ENCODE measurements at regions not wholly inside any gene's neighbourhood (a gene's known extent, or its start where the extent isn't known, plus 50 kb on each side); places are given as distances from the start of the nearest gene placed in this dataset.

DNA sequence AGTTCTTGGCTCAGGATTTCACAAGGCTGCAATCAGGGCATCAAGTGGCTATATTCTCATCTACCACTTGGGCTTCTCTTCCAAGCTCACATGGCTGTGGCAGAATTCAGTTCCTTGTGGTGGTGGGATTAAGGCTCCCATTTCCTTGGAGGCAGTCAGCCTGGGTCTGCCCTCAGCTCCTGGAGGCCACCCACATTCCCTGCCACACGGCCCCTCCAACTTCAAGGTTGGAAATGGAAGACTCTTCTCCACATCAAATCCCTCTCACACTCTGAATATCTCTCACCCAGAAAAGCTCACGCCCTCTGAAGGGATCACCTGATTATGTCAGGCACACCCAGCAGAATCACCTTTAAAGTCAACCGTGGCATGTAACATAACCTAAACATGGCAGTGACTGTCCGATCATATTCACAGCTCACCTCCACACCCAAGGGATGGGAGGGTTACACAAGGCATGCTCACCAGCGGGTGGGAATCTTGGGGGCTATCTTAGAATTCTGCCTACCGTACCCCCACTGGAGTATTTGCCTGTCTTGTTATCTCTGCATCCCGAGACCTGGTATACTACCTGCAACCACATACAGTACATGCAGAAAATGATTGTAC is 256.2 kb upstream of the KLHL29 start:
- no peak for DNase-seq

DNA sequence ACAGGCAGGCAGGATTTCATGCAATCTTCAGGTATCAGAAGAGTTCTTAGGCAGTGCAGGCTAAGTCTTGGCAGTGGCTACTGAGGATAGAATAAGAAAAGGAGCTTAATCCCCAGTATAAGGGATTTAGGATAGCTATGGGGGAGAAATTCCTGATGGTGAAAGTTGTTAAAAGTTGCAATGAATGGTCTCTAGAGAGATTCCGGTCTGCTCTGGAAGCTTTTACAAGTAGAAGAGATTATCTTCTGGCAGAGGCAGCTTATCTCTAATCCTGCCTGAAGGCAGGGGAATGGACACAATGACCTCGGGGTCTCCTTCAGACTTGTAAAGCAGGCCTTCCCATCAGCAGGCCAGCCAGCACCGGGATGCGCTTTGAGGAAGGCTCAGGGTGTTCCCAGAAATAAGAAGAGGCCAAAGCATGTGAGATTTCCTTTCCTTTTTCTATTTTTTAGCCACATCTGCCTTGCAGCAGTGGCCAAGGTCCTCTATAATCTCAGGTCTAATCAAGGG is 253.9 kb upstream of the KLHL29 start:
- no peak for DNase-seq

DNA sequence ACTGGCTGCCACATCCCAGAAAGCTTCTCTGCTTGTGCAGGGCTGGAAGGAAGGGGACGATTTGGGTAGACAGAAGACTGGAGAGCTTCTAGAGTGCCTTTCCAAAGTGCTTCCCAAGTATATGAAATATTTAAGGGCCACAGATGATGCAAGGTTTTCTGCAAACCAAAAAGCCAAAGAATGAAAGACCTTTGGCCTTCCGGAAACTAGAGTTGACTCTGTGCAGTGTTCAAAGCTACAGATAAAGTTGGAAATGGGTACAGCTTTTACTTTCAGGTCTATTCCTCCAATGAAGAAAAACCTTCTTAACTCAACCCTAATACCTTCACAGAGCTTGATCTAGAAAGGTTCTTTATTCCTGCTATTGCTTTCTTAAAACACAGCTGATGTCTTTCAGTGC is 253.0 kb upstream of the KLHL29 start:
- no peak for DNase-seq

DNA sequence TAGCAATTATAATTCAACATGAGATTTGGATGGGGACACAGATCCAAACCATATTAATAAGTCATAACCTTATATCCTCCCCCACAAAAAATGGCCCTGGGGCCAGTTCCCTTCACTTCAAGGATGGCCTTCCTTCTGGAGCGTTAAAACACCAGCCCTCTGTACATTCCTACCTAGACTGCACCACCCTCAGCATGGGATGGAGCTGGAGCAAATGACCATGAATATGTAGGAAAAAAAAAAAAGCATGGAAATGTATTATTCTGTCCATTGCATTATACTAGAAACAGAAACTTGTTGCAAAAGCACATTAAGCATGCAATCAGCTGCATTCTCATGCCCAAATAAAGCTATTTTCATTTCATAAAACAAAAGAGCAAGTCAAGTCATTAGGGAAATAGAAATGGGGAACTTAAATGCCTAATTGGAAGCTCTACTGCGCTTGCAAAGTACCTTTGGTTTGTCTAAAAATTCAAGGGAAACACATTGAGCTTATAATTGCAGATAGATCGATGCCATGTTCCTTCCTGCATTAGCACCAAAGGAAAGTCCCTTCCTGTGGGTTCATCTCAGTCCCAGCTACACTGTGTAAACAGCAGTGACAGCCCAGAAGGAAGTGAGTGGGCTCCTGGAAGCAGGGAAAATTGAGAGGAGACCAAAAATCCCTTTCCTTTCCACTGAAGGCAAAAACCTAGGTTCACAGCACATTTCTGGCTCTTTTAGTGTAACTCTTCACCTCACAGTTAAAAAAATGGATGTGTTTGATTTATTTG is 252.0 kb upstream of the KLHL29 start:
- DNase-seq, result no peak

DNA sequence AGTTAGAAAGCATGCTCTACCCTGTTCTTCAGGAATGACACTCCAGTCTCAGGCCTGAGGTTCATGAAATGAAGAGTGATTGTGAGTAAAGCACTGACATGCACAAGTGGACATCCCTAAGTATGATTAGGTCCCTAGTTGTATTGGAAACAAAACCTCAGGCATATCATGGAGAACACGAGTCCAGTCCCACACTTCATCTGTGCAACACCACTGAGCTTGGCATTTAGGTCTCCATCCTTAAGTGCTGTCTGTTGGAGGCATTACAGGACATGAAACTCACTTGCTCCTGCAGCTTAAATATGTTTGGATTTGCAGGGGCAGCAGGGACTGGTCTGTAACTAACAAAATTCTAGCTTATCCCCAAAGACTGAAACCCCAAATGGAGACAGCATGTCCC is 250.3 kb upstream of the KLHL29 start:
- DNase-seq, result no peak

DNA sequence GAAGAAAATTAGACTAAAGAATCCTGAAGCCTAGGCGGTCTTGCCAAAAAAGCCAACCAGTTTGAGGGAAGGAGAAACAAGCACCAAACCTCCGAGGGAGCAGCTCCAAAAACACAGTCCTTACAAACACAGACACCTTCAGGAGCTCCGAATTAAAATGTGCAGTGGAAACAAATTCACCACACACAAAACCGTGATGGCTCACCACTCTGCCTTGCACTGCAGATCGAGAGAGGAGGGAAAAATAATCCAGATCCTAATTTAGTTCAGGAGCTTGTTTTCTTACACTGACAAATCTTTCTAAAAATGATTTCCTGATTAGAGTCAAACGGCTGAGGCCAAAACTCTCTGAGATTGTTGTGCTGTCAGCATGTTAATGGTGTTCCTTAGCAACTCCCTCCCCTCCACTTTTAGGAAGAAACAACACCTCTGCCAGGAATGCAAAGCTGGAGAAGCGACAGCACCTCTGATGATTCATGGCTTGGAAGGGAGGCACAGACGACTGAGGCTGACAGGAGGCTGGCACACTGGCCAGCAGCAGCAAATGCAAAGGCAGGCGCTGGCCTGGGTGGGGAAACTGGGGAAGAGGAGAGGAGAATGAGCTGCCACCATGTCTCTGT is 249.4 kb upstream of the KLHL29 start:
- no peak for DNase-seq

DNA sequence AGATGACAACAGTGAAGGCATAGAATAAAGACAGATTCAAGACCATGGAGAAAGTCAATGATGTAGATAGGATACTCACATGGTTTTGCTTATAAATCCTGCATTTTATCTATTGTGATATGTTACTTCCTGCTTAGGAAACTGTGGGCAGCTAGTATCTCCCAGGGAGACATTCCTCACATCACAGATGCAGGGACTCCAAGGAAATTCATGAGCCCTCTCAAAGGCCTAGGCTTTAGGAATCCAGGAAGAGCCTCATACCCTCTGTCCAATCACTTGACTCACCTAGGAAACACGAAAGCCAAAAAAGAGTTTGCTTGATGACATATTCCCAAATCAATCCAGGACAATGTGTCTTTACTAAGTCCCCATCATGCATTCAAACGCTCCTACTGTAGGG is 247.8 kb upstream of the KLHL29 start:
- no peak for DNase-seq

DNA sequence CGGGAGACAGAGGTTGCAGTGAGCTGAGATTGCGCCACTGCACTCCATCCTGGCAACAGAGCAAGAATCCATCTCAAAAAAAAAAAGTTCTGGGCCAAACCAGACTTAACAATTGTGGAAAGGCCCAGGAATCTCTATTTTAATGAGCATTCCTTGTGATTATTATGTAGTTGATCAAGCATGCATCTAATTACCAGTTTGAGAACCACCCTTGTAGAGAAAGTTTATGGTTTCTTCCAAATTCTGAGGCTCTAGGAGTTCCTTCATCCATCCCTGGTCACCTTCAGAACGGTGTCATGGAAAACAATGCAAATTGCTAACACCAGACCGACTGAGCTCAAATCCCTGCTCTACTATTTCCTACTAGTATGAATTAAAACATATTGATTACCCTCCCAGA is 246.3 kb upstream of the KLHL29 start:
- DNase-seq, result no peak

DNA sequence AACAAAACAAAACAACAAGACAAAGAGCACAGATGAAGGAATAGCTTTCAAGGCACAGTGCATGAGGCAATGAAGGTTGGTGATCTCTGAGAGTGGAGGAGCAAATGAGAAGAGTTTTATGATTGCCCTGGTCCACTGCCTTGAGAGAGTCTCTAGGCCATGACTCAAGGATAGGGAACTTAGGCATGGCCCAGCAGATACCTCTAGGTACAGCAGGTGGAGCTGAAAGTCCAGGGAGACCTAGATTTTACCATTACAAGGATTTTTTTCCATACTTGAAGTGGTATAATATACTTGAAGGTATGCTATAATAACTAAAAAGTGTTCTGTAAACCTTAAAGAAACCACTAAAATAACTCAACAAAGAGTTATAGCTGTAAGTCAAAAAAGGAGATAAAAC is 239.5 kb upstream of the KLHL29 start:
- DNase-seq, result no peak

DNA sequence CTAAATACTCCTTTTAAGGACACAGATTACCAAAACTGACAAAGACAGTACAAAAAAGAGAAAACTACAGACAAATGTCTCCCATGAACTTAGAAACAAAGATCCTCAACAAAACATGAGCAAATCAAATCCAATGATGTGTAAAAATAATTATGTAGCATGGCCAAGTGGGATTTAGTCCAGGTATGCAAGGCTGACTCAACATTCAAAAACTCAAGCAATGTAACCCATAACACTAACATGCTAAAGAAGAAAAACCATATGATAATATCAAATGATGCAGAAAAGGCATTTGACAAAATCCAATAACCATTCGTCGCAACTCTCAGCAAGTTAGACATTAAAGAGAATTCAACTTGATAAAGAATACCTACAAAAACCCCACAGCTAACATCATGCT is 239.0 kb upstream of the KLHL29 start:
- DNase-seq, result no peak

DNA sequence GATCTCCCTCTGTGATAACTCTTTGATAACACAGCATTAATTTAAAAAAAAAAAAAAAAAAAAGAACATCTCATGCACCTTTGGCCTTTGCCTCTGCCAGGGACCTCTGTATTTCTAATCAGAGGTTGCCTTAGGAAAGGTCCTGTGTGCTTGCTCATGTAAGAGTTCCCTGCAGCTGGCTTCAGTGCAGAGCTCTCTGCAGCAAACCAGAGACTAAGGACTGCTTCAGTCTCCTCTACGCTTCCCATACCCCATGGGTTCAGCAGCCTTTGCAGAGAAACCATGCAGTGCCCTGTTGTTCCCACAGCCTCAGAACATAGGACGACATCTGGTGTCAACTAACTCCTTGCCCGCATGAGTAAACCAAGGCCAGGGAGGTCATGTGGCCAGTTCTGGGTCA is 236.6 kb upstream of the KLHL29 start:
- no peak for DNase-seq

DNA sequence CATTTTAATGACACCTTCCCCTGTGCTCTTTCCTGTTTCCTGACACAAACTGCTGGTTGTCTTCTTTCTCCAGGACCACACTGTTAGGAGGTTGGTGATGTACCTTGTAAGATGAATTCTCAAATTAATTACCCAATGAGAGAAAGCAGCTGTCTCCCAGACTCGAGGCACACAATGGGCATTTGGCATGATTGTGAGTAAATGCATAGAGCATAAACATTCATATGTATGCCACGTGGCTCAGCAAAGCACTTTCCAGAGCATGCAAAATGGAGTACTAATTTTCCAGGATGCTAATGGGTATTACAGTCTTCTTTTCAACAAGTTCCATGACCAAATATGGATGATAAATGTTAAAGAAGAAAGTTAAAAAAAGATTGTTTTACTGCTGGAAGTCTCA is 235.2 kb upstream of the KLHL29 start:
- no peak for DNase-seq

DNA sequence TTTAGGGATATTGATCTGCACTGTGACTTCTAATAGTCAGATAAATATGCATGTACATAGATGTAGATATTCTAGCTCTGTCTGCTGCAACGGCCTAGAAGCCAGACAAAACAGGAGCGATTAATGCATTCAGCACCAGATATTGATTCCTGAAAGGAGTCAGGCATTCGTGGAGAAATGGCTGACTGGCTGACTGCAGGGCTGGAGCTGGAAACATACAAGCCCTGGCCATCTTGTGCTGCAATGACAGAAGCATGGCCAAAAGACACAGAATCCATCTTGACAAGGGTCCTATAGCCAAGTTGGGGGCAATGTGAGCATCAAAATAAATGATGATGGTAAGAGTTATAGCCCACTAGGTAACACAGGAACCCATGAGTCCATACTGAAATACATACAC is 231.5 kb upstream of the KLHL29 start:
- no peak for DNase-seq

DNA sequence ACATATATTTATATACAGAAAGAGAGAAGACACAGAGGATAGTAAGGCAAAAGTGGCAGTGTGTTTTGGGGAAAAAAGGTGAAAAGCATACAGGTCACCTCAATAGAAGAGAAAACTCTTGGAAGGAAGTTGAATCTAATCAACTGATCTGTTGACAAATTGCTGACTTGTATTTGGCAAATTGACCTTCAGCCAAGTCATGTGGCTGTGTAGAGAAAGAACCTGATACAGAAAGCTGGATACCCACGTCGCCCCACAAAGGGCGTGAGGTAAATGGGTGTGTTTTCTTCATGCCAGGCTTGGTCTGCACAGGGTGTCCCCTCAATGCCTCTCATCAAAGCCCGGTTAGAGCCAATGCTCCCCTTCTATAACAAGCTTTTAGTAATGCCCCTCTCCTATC is 230.0 kb upstream of the KLHL29 start:
- DNase-seq, result no peak

DNA sequence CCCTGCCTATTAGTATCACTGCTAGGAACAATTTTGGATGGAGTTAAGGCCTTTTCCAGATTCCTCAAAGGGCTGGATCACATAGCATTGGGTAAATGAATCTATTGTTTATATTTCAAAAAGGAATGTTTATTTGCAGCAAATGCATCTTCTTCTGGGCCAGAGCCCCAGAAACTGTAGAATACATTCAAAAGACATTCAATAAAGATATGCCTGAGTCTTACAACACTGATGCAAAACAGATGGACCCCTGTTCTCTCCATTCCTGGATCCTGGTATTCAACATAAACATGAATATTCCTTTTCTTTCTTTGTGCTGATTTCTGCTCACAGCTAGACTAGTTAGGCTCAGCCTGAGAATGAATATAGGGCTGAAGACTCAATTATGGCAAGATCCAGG is 227.2 kb upstream of the KLHL29 start:
- no peak for DNase-seq

DNA sequence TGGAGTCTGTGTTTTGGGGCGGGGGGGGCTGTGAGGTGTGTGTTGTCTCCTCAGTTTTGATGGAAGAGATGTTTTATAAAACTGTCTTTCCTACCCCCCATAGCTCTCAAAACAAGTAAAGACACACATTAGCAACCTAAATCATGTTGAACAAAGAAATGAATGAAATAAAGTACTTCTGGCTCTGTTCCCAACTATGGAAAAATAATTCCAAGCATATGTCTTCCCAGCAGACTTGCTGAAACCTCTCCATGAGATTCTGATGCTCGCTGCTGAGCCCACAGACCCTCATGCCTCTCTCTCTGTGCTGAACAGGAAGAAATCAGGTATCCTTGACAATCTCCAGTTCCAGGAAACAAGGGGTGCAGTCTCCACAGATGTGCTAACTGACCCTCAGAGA is 226.7 kb upstream of the KLHL29 start:
- DNase-seq, result no peak

DNA sequence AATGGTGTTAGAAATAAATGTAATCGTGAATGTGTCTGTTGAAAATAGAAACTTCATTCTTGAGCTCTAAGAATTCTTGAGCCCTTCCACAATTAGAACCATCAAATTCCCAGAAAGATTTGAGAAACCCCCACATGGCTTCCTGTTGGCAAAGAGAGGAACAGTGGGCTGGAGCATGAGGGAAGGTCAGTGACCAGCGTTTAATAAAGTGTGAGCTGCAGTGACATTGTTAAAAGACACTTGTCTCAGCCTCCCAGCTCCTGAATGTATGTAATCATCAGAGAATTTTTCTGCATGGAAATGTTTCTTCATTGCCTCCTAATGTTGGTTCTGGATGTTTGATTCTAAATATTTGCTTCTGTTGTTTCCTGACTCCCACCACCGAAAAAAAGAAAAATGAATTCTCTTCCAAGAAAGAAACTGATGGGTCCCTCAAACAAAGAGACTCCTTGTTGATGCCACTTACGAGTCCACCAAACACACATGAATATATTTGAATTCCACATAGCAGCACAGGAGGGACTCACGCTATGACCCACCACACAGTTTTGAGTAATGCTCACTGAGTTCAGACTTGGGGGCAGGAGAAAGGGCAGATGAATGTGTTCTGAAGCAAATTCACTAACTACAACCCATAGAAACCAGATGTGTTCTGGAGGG is 225.1 kb upstream of the KLHL29 start:
- no peak for DNase-seq

DNA sequence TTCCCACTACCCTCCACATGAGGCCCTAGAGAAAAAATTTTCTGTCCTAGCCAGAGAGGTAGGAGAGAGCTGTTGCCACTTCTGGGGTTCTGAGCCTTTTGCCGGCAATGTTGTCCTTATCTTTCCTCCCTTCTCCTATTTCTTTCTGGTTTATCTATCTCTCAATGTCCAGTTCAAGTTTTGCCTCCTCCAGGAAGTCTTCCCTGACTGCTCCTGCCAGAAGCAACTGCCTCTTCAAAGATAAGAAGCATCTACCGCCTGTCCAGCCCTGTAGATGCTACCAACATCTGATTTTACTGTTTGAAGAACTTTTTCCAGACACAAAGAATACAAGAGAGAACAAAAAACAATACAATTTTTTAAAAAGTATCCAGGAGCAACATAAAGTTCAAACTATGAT is 220.8 kb upstream of the KLHL29 start:
- DNase-seq, result no peak

DNA sequence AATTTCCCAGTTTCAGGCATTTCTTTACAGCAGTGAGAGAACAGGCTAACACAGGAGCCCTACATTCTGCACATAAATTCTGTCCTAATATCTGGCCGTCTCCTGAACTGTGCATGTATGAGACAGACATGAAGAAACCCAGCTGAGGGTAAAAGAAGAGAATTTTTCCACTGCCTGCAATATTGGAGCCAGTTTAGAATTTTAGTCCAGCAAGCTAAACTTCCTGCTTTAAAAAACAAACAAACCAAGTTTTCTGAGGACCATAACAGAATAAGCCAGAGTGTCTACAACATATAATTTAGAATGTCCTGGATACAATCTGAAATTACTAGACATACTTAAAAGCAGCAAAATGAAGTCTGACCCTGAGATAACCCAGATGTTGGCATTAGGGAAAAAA is 215.1 kb upstream of the KLHL29 start:
- DNase-seq, result no peak

DNA sequence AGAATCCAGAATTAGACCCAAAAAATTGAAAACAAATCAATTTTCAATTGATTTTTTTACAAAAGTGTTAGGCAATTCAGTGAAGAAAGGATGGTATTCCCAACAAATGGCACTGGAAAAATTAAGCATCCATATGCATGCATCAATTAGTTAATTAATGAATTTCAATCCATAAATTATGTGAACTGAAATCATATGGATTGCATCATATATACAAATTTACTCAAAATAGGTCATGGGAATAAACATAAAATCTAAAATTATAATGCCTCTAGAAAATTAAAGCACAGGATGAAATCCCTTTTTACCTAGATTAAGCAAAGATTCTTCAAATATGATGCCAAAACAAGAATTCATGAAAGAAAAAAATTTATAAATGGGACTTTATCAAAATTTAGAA is 213.9 kb upstream of the KLHL29 start:
- DNase-seq, result no peak

DNA sequence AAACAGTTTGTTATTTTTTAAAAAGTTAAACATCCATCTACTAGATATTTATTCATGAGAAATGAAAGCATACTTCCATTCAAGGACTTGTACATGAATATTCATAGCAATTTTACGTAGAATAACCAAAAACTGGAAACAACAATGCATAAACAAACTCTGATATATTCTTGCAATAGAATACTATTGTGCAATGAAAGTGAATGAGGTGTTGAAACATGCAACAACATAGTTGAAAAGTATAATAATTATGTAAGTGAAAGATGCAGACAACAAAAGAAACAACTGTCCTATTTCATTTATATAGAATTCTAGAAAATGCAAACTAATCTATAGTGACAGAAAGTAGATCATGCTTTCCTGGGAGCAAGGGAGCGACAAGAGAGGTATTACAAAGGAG is 206.6 kb upstream of the KLHL29 start:
- DNase-seq, result no peak

DNA sequence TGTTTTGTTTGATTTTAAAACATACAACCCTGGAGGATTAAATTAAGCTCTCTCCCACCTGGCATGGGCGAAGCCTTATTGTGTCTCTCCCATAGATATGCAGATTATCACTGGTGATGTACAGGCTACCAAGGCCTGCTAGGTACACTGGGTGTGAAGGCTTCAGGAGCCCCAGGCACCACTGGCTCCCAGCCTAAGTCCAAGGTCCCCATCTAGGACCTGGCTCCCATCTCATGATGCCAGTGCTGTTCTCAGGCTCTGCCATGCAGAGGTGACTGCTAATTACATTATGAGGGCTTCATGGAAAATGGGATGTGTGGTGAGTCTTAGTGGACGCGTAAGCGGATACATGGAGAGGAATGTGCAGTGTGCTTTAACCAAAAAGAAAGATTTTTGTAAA is 201.2 kb upstream of the KLHL29 start:
- DNase-seq, result no peak

DNA sequence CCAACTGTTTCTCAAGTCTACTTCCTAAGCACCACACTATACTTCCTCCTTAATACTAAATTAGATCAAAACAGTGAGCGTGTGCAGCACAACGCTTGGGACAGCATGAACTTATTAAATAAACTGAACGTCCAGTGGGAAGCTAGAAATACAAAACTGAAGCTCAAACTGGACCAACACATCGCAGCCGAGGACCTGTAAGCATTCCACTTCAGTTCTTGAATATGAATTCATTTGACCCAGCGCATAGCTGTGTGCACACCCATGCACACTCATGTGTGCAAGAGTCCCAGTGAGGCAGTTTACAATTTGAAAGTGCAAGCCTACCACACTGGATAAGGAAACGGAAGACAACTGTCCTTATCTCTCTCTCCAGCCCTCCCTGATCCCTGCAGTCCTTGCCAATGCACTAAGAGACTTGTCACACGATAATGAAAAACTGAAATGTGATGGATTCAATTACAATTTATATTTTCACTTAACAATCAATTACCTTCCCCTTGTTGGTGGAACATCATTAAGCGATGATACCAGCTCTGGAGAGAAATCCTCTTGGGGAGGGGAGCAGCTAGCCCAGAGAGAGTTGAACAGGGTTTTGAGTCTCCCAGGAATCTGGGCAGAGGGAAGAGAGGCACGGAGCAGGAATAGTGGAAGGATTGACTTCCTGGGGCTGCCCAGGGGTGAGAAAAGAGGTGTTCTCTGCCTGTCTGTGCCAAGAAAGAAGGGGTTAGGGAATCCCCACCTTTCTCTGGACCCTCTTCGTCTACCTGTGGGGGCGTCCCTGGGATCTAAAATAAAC is 186.5 kb upstream of the KLHL29 start:
- no peak for DNase-seq

All from activated CD4-positive, alpha-beta T cell treated with anti-CD3 and anti-CD28 coated beads for 48 hours (primary cell).